OCI-LY7 (cell line): ENCODE measurements at regions not wholly inside any gene's neighbourhood (a gene's known extent, or its start where the extent isn't known, plus 50 kb on each side); places are given as distances from the start of the nearest gene placed in this dataset.

Experiments
- BruUV-seq: library from RNA; stranded (reverse); fragments of 400-500 nt; replicated peaks from 2 replicates; lab custom pipeline; 2021; lab: Mats Ljungman, UMichigan
- CTCF ChIA-PET: fragments of 300-600 bp; sonication (Branson Sonifier 250); formaldehyde crosslinking; loops from one replicate; lab custom pipeline; 2022; ENCODE audit warnings: antibody characterized with exemption; ENCODE audit not compliant: unreplicated experiment; lab: Charles Lee
- POLR2A ChIA-PET: fragments of 300-600 bp; sonication (Branson Sonifier 250); formaldehyde crosslinking; loops from one replicate; lab custom pipeline; 2022; ENCODE audit warnings: antibody characterized with exemption; lab: Charles Lee
- DNase-seq: peaks from one replicate; pipeline ENCODE4 v3.0.0-alpha.2; 2015; ENCODE audit warnings: low spot score
- H2AFZ ChIP-seq: fragments of 200-600 bp; sonication (generic), shearing (Covaris generic); 2 replicates; pipeline ENCODE4 v1.6.1; 2014; ENCODE audit warnings: mild to moderate bottlenecking, antibody characterized with exemption, low read length, moderate library complexity
- H3K27ac ChIP-seq: fragments of 200-600 bp; sonication (generic); 2 replicates; pipeline ENCODE4 v1.5.1; 2014; ENCODE audit warnings: mixed run types, low read depth, mild to moderate bottlenecking, moderate library complexity, low read length, inconsistent platforms; ENCODE audit not compliant: poor library complexity, severe bottlenecking
- H3K36me3 ChIP-seq: fragments of 200-600 bp; sonication (generic); 2 replicates; pipeline ENCODE4 v1.6.1; 2014; ENCODE audit warnings: mild to moderate bottlenecking, antibody characterized with exemption, low read length, moderate library complexity, mixed read lengths; ENCODE audit not compliant: insufficient read depth
- H3K4me1 ChIP-seq: fragments of 200-600 bp; sonication (generic); 2 replicates; pipeline ENCODE4 v1.5.1; 2014; ENCODE audit warnings: mild to moderate bottlenecking, low read length; ENCODE audit not compliant: insufficient read depth, poor library complexity, severe bottlenecking
- H3K4me2 ChIP-seq: fragments of 200-600 bp; sonication (generic); 2 replicates; pipeline ENCODE4 v1.6.1; 2014; ENCODE audit warnings: mild to moderate bottlenecking, low read length
- H3K4me3 ChIP-seq: fragments of 200-600 bp; sonication (generic); 2 replicates; pipeline ENCODE4 v1.5.1; 2014; ENCODE audit warnings: mild to moderate bottlenecking, low read depth, low read length; ENCODE audit not compliant: poor library complexity, severe bottlenecking
- H3K79me2 ChIP-seq: fragments of 200-600 bp; sonication (generic); 2 replicates; pipeline ENCODE4 v1.6.1; 2016; ENCODE audit warnings: low read depth, mild to moderate bottlenecking, low read length, moderate library complexity, mixed read lengths; ENCODE audit not compliant: insufficient read depth
- H3K9me2 ChIP-seq: fragments of 200-600 bp; sonication (generic); 2 replicates; pipeline ENCODE4 v1.6.1; 2016; ENCODE audit warnings: mild to moderate bottlenecking, low read length, mixed read lengths; ENCODE audit not compliant: insufficient read depth
- H3K9me3 ChIP-seq: fragments of 200-600 bp; sonication (generic); 2 replicates; pipeline ENCODE4 v1.6.1; 2014; ENCODE audit warnings: mild to moderate bottlenecking, mixed run types, low read length, mixed read lengths
- H4K20me1 ChIP-seq: fragments of 200-600 bp; sonication (generic); 2 replicates; pipeline ENCODE4 v1.6.1; 2014; ENCODE audit warnings: mild to moderate bottlenecking, antibody characterized with exemption, low read length, moderate library complexity, mixed read lengths; ENCODE audit not compliant: insufficient read depth
- CTCF ChIP-seq: fragments of 200-600 bp; sonication (generic); conservative IDR thresholded peaks from 2 replicates; pipeline ENCODE4 v1.5.1; 2014; ENCODE audit warnings: mild to moderate bottlenecking, antibody characterized with exemption, low read length, moderate library complexity, mixed read lengths
- EZH2phosphoT487 ChIP-seq: fragments of 200-600 bp; sonication (generic); IDR thresholded peaks from 2 replicates; pipeline ENCODE4 v1.6.1; 2018; ENCODE audit warnings: low read depth, borderline replicate concordance, mild to moderate bottlenecking, mixed run types, antibody characterized with exemption, low read length, moderate library complexity, mixed read lengths
- intact Hi-C: fragments of 100-400 bp; cut with micrococcal nuclease; formaldehyde crosslinking; loops from one replicate; pipeline ENCODE4 v1.10.0; 2022; ENCODE audit not compliant: unreplicated experiment

DNA sequence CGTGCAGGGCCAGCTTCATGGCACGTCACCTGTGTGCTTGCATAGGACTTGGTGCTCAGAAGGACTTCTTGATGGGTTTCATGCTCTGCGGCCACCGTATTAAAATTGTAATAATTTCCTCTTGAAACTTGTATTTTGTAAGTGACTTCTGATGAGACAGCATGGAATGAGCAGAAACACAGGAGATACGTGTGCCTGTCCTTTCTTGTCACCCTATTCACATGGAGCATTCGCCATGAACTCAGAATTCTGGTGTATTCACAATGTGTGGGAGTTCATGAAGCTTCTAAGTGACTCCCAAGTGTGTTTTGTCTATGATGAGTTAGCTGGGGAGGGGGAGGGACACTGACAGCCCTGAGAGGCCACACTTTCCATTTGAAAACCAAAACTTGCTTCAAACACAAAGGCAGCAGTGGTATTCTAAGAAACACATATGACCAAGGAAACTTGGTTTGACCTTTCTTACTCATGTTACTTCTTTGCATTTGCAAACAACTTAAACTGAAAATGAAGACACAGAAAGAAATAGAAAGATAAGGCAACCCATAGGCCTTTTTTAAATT lies 92.1 kb upstream of the NEDD9 start:
- no peak overlapping the region for H3K27ac ChIP-seq

DNA sequence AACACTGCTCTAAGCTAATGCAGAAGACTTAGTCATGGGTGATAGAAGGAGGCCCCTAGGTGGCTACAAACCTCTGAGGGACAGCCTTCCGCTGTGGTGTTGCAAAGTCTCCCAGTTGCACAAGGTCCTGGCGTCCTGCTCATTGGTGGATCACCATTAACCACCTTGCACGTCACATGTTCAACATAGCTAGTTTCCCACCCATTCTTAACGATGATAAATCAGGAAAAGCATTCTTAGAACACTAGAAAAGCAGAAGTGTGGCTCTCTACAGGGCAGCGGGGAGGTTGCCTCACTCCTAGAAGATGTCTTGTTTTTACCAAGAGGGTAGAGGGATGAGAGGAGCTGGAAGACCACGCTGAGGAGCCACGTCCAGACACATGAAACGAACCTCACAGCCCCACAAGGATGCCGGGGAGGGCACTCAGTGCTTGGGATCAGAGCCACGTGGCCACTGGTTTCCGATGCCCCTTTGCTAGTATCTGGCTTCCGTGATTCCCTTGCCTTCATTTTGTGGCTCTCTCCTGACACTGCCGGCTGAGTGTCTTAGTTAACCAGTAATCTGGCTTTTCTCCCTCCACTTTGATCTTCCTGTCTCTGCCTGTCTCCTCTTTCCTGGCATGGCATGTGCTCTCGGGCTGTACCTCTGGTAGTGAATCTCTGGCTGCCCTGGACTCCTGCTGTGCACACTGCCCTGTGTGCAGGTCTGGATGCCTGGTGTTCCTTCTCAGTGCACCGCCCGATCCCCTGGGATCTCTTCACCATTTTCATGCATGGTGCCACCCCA lies 91.4 kb upstream of the NEDD9 start:
- BruUV-seq, result no TSS peak
- no peak overlapping the region for H3K4me3 ChIP-seq
- ChIA-PET CTCF (interaction anchor here (0.6 kb wide), 1 partner anchor 19 kb away, joined by 3 read pairs; no protein-coding TSS in a partner anchor), POLR2A (interaction anchor here (1.0 kb wide), 1 partner anchor 12 kb away, joined by 3 read pairs; no protein-coding TSS in a partner anchor)
- H4K20me1 ChIP-seq, result no peaks in the 10 kb centered on the region
- H3K9me3 ChIP-seq, result no peaks in the 10 kb centered on the region
- no peak overlapping the region for H3K27ac ChIP-seq
- DNase-seq, result no peak
- no peak overlapping the region for H3K4me2 ChIP-seq
- no peaks in the 10 kb centered on the region for H3K9me2 ChIP-seq
- no peaks in the 10 kb centered on the region for H3K79me2 ChIP-seq
- H3K36me3 ChIP-seq, result no peaks in the 10 kb centered on the region
- TF ChIP-seq CTCF, result no peak
- TF ChIP-seq EZH2phosphoT487, result no peak
- intact Hi-C loops, result no loop called here
- H3K4me1 ChIP-seq, result no peaks in the 10 kb centered on the region
- no peak overlapping the region for H2AFZ ChIP-seq

More for the DNA sequence above, 92.1 kb upstream of the NEDD9 start:
- Histone ChIP-seq H3K9me3 (no peaks in the 10 kb centered on the region), H3K4me1 (no peaks in the 10 kb centered on the region), H3K36me3 (no peaks in the 10 kb centered on the region), H3K4me2 (no peak overlapping the region), H2AFZ (no peak overlapping the region), H3K4me3 (no peak overlapping the region), H4K20me1 (no peaks in the 10 kb centered on the region), H3K79me2 (no peaks in the 10 kb centered on the region), H3K9me2 (no peaks in the 10 kb centered on the region)
- CTCF ChIA-PET, result interaction anchor here (0.6 kb wide), 1 partner anchor 18 kb away, joined by 3 read pairs; no protein-coding TSS in a partner anchor
- intact Hi-C loops, result no loop called here
- BruUV-seq, result no TSS peak
- DNase-seq, result no peak
- POLR2A ChIA-PET, result interaction anchor here (1.0 kb wide), 1 partner anchor 12 kb away, joined by 3 read pairs; no protein-coding TSS in a partner anchor
- TF ChIP-seq EZH2phosphoT487 (no peak), CTCF (no peak)
